Mammary epithelial cell (primary cell): ENCODE measurements at regions not wholly inside any gene's neighbourhood (a gene's known extent, or its start where the extent isn't known, plus 50 kb on each side); places are given as distances from the start of the nearest gene placed in this dataset.

Source experiments
- CTCF ChIP-seq, 2 donors: IDR thresholded peaks in 1 of 2; conservative IDR thresholded peaks in 1 of 2; 2 replicates each; pipeline ENCODE4 v1.5.1; 2011 to 2012; ENCODE audit warnings: inconsistent platforms in 2 of 2, low read length in 2 of 2, mild to moderate bottlenecking in 2 of 2, control low read depth in 1 of 2, low read depth in 1 of 2; ENCODE audit not compliant: insufficient read depth in 1 of 2; ENCODE audit errors: extremely low read depth in 1 of 2
- EZH2 ChIP-seq: IDR thresholded peaks from 2 replicates; pipeline ENCODE4 v1.6.1; 2012; ENCODE audit warnings: low read length, inconsistent platforms, borderline replicate concordance

- TF ChIP-seq CTCF (conservative IDR thresholded peaks at IDR 0.05 in 1 of 2, IDR thresholded peaks at IDR 0.05 in 1 of 2; ENCODE audit: extremely low read depth in 1 of 2, insufficient read depth in 1 of 2, low read depth in 1 of 2, low read length in 2 of 2) (no peak), EZH2 (no peak)
Observed at GRCh38 chr2:147008481-147008880, 836.3 kb upstream of the ACVR2A start.
